Activated CD8-positive, alpha-beta T cell treated with anti-CD3 and anti-CD28 coated beads for 36 hours (primary cell): ENCODE measurements at regions not wholly inside any gene's neighbourhood (a gene's known extent, or its start where the extent isn't known, plus 50 kb on each side); places are given as distances from the start of the nearest gene placed in this dataset.

Experiments used
- ATAC-seq: fragments of 200-7000 bp; cut with Tn5 transposase; one replicate; pipeline ENCODE4 v1.10.0; 2021; ENCODE audit warnings: mild to moderate bottlenecking, moderate library complexity
- CTCF ChIA-PET: fragments of 350-600 bp; sonication (Branson Sonifier 250); formaldehyde crosslinking; loops from one replicate; lab custom pipeline; 2021; ENCODE audit warnings: antibody characterized with exemption; lab: Charles Lee
- POLR2A ChIA-PET: fragments of 350-600 bp; sonication (Branson Sonifier 250); formaldehyde crosslinking; loops from one replicate; lab custom pipeline; 2021; ENCODE audit warnings: antibody characterized with exemption; lab: Charles Lee
- DNase-seq: peaks from one replicate; pipeline ENCODE4 v3.0.0-alpha.2; 2020
- H3K27ac Mint-ChIP-seq: one replicate; pipeline ENCODE4 v1.8.0; 2021; ENCODE audit warnings: mild to moderate bottlenecking, mixed read lengths
- H3K27me3 Mint-ChIP-seq: one replicate; pipeline ENCODE4 v1.8.0; 2021; ENCODE audit warnings: mixed read lengths
- H3K36me3 Mint-ChIP-seq: one replicate; pipeline ENCODE4 v1.8.0; 2021; ENCODE audit warnings: low read depth, mixed read lengths
- H3K4me1 Mint-ChIP-seq: one replicate; pipeline ENCODE4 v1.8.0; 2021; ENCODE audit warnings: low read depth, mixed read lengths
- H3K4me3 Mint-ChIP-seq: one replicate; pipeline ENCODE4 v1.8.0; 2021; ENCODE audit warnings: mild to moderate bottlenecking, moderate library complexity, mixed read lengths
- H3K9me3 Mint-ChIP-seq: one replicate; pipeline ENCODE4 v1.8.0; 2021; ENCODE audit warnings: mixed read lengths
- intact Hi-C: fragments of 100-400 bp; cut with micrococcal nuclease; formaldehyde crosslinking; loops from one replicate; pipeline ENCODE4 v1.10.0; 2022
- TF ChIP-seq, protein P1 (sequence below): fragments of 200-600 bp; IDR thresholded peaks from one replicate; pipeline ENCODE4 v1.8.0; 2022; ENCODE audit warnings: antibody characterized with exemption, mild to moderate bottlenecking

DNA sequence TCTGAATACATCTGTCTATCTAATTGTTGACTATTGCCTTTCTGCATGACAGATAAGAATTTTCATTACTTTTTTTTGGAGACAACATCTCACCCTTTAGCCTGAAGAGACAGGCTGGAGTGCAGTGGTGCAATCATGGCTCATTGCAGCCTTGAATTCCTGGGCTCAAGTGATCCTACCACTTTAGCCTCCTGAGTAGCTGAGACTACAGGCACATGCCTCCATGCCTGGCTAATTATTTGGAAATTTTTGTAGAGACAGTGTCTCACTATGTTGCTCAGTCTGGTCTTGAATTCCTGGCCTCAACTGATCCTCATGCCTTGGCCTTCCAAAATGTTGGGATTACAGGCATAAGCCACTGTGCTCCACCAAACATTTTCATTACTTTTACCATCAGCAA lies 99.8 kb upstream of the ELAC2 start:
- H3K27me3 Mint-ChIP-seq: peaks cover 20% of the 10 kb centered on the region

DNA sequence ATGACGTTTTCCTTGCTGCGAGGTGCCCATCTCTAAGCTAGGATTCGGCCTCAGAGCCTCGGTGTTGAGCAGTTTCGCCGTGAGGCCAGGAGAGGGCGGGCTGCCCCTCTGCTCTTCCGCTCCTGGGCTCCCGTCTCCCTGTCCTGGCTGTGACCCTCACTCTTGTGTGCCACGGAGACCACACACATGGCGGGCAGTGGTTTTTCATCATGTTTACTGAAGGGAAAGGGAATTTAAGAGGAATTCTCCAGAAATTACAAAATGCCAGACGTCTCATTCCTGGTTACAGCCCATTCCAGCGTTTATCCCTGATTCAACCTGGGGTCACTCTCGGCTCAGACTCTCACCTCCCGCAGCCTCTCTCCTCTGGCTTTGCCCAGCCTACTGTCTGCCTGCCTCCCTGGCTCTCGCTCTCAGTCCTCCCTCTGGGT lies 96.8 kb upstream of the ELAC2 start:
- intact Hi-C loops: no loop called here
- no peak overlapping the region for H3K27ac Mint-ChIP-seq
- peaks cover 21% of the 10 kb centered on the region for H3K27me3 Mint-ChIP-seq
- TF ChIP-seq, protein P1, sequence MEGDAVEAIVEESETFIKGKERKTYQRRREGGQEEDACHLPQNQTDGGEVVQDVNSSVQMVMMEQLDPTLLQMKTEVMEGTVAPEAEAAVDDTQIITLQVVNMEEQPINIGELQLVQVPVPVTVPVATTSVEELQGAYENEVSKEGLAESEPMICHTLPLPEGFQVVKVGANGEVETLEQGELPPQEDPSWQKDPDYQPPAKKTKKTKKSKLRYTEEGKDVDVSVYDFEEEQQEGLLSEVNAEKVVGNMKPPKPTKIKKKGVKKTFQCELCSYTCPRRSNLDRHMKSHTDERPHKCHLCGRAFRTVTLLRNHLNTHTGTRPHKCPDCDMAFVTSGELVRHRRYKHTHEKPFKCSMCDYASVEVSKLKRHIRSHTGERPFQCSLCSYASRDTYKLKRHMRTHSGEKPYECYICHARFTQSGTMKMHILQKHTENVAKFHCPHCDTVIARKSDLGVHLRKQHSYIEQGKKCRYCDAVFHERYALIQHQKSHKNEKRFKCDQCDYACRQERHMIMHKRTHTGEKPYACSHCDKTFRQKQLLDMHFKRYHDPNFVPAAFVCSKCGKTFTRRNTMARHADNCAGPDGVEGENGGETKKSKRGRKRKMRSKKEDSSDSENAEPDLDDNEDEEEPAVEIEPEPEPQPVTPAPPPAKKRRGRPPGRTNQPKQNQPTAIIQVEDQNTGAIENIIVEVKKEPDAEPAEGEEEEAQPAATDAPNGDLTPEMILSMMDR: peak; percentile 65
- H3K4me1 Mint-ChIP-seq: no peaks in the 10 kb centered on the region
- no peaks in the 10 kb centered on the region for H3K36me3 Mint-ChIP-seq
- H3K9me3 Mint-ChIP-seq: no peaks in the 10 kb centered on the region
- ChIA-PET POLR2A (interaction anchor here (0.6 kb wide), 1 partner anchor 1783 kb away, joined by 4 read pairs; no protein-coding TSS in a partner anchor), CTCF (interaction anchor here (0.8 to 2.0 kb wide), 4 partner anchors 13 to 1812 kb away, joined by 3 to 6 read pairs (median 4); no protein-coding TSS in a partner anchor)
- DNase-seq (peak; percentile 13), ATAC-seq (no peak)
- H3K4me3 Mint-ChIP-seq: no peak overlapping the region

More for the DNA sequence above, 99.8 kb upstream of the ELAC2 start:
- Mint-ChIP-seq H3K9me3 (no peaks in the 10 kb centered on the region), H3K4me1 (no peaks in the 10 kb centered on the region), H3K27ac (no peak overlapping the region), H3K36me3 (no peaks in the 10 kb centered on the region), H3K4me3 (no peak overlapping the region)
- ATAC-seq (no peak), DNase-seq (no peak)
- ChIA-PET POLR2A (no interaction called here), CTCF (no interaction called here)
- TF ChIP-seq, protein P1: no peak
- intact Hi-C loops: no loop called here

DNA sequence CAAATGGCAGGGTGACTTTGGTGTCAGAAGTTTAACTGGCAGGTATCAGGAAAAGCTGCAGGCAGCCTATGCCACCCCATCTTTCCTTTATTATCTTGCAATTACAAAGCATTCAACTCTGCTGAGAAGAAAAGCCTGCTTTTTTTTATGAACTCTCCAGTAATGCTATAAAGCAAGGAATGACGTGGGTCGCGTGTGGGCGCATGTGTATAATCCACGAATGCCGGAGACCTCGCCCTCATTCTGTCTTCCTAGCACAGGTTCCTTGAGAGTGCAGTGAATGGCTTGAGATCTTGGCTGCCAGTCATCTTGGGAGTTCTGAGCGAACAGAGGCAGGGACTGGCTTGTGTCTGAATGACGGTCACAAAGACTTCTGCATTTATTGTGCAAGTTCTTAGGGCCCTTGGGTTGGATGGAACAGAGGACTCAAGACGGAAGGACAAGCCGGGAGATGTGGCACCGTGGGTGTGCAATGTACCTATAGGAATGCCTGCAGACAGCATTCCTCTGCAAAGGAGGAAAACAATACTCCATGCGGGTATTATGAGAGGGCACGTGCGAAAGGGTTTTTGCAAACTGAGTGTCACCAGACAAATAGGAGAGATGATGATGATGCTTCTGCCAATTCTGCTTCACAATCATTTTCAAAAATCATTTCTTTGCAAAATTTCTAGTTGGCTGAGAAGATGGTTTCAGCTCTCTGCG lies 96.1 kb upstream of the ELAC2 start:
- DNase-seq: no peak
- TF ChIP-seq, protein P1: no peak
- Mint-ChIP-seq H3K4me1 (no peaks in the 10 kb centered on the region), H3K4me3 (no peak overlapping the region), H3K9me3 (no peaks in the 10 kb centered on the region), H3K36me3 (no peaks in the 10 kb centered on the region), H3K27me3 (peaks cover 21% of the 10 kb centered on the region), H3K27ac (no peak overlapping the region)
- intact Hi-C loops: no loop called here
- CTCF ChIA-PET: interaction anchor here (0.9 to 2.0 kb wide), 3 partner anchors 13 to 1813 kb away, joined by 3 to 6 read pairs (median 4); no protein-coding TSS in a partner anchor
- no peak for ATAC-seq
- POLR2A ChIA-PET: interaction anchor here (0.6 kb wide), 1 partner anchor 1784 kb away, joined by 4 read pairs; no protein-coding TSS in a partner anchor

DNA sequence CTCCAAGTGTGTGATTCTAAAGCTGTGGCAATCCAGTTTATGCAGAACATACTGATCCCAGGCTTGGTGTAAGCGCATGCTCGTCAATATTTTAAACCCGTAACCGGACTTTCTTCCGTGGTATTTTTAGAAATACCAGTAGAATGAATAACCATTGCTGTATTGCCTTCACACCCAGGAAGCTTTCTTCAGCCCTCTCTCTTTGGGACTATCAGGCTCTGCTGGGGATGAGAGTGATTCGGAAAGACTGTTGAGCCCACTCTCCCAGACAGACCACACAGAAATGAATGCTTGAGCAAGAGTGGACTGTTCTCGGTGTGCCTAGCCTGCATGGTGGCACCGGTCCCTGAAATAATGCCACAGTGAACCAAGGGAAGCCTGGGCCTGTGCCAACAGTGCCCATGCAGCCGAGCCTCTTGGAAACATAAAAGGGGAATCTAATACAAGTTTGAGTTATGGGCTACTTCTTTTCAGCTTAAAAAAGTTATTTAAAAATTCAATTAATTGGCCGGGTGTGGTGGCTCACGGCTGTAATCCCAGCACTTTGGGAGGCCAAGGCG lies 89.9 kb upstream of the ELAC2 start:
- H3K27ac Mint-ChIP-seq: no peak overlapping the region
- H3K4me1 Mint-ChIP-seq: no peaks in the 10 kb centered on the region
- DNase-seq (no peak), ATAC-seq (no peak)
- H3K36me3 Mint-ChIP-seq: no peaks in the 10 kb centered on the region
- intact Hi-C loops: no loop called here
- ChIA-PET POLR2A (no interaction called here), CTCF (no interaction called here)
- H3K9me3 Mint-ChIP-seq: no peaks in the 10 kb centered on the region
- TF ChIP-seq, protein P1: no peak
- H3K27me3 Mint-ChIP-seq: peaks cover 9% of the 10 kb centered on the region
- H3K4me3 Mint-ChIP-seq: no peak overlapping the region

DNA sequence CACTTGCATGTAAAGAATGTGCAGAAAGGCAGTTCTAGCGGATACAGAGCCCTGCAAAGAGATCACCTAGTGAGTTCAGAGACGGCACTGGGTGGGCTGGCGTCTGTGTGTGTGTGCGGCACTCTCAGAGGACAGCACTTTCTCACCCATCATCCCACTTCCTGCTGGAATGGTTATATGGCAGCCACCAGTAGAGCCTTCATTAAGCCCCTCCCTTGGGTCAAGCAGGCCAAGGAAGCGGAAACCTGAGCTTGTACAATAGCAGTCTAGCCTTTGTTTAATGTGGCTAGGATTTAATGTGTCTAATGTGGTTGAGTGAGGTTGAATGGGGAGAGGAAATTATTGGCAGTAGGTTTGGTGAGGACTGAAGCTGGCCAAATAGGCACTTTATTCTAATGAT lies 88.3 kb upstream of the ELAC2 start:
- Mint-ChIP-seq H3K27me3 (peaks cover 3% of the 10 kb centered on the region), H3K4me3 (no peak overlapping the region), H3K9me3 (no peaks in the 10 kb centered on the region), H3K4me1 (no peaks in the 10 kb centered on the region), H3K36me3 (no peaks in the 10 kb centered on the region), H3K27ac (no peak overlapping the region)
- TF ChIP-seq, protein P1: no peak
- no peak for ATAC-seq
- POLR2A ChIA-PET: no interaction called here
- no peak for DNase-seq
- intact Hi-C loops: no loop called here
- CTCF ChIA-PET: no interaction called here
